ENCODE measurements at regions not wholly inside any gene's neighbourhood (a gene's known extent, or its start where the extent isn't known, plus 50 kb on each side); places are given as distances from the start of the nearest gene placed in this dataset.
"Not testable (repeated sequence)": the region's sequence is repeated elsewhere in the genome, so short reads cannot be mapped to it uniquely, and the experiment has no call there.

- DNase-seq (ENCODE audit: low read depth) = no peak
- no peak for TF ChIP-seq MAX (IDR thresholded peaks at IDR 0.05; ENCODE audit: low read depth, low read length)
- no peak for TF ChIP-seq POLR2A (IDR thresholded peaks at IDR 0.05; ENCODE audit: extremely low read depth, insufficient read length)
- TF ChIP-seq MYC (IDR thresholded peaks at IDR 0.05; ENCODE audit: low read depth, low read length) = no peak
- TF ChIP-seq CTCF (IDR thresholded peaks at IDR 0.05; ENCODE audit: low read depth, low read length) = no peak
- H3K4me3 ChIP-seq (ENCODE audit: low read depth, low read length) = no peak overlapping the region
Measured at GRCh38 chr15:60172143-60172542, 168.0 kb downstream of the FOXB1 start.

GRCh38 chr15:60179786-60180391 is 175.8 kb downstream of the FOXB1 start:
- TF ChIP-seq CTCF (IDR thresholded peaks at IDR 0.05; ENCODE audit: low read depth, low read length) (peak; percentile 84), POLR2A (IDR thresholded peaks at IDR 0.05; ENCODE audit: extremely low read depth, insufficient read length) (no peak), MAX (IDR thresholded peaks at IDR 0.05; ENCODE audit: low read depth, low read length) (no peak), MYC (IDR thresholded peaks at IDR 0.05; ENCODE audit: low read depth, low read length) (no peak)
- peak; percentile 51 for DNase-seq (ENCODE audit: low read depth)
- no peak overlapping the region for H3K4me3 ChIP-seq (ENCODE audit: low read depth, low read length)

GRCh38 chr15:60181957-60182356 is 177.8 kb downstream of the FOXB1 start:
- H3K4me3 ChIP-seq (ENCODE audit: low read depth, low read length); DNase-seq (ENCODE audit: low read depth): not testable (repeated sequence)

GRCh38 chr15:60183366-60183765 is 179.3 kb downstream of the FOXB1 start:
- H3K4me3 ChIP-seq (ENCODE audit: low read depth, low read length) = no peak overlapping the region
- no peak for DNase-seq (ENCODE audit: low read depth)
- TF ChIP-seq MAX (IDR thresholded peaks at IDR 0.05; ENCODE audit: low read depth, low read length) = no peak
- no peak for TF ChIP-seq MYC (IDR thresholded peaks at IDR 0.05; ENCODE audit: low read depth, low read length)
- TF ChIP-seq POLR2A (IDR thresholded peaks at IDR 0.05; ENCODE audit: extremely low read depth, insufficient read length) = no peak
- TF ChIP-seq CTCF (IDR thresholded peaks at IDR 0.05; ENCODE audit: low read depth, low read length) = no peak

GRCh38 chr15:60184579-60184978 is 180.5 kb downstream of the FOXB1 start:
- no peak for DNase-seq (ENCODE audit: low read depth)
- TF ChIP-seq CTCF (IDR thresholded peaks at IDR 0.05; ENCODE audit: low read depth, low read length) (no peak), MYC (IDR thresholded peaks at IDR 0.05; ENCODE audit: low read depth, low read length) (no peak), MAX (IDR thresholded peaks at IDR 0.05; ENCODE audit: low read depth, low read length) (no peak), POLR2A (IDR thresholded peaks at IDR 0.05; ENCODE audit: extremely low read depth, insufficient read length) (no peak)
- no peak overlapping the region for H3K4me3 ChIP-seq (ENCODE audit: low read depth, low read length)

- TF ChIP-seq CTCF (IDR thresholded peaks at IDR 0.05; ENCODE audit: low read depth, low read length) = no peak
- DNase-seq (ENCODE audit: low read depth) = no peak
- H3K4me3 ChIP-seq (ENCODE audit: low read depth, low read length) = no peak overlapping the region
Measured at GRCh38 chr15:60191016-60191415, 186.9 kb downstream of the FOXB1 start.
